Stimulated activated CD8-positive, alpha-beta memory T cell treated with anti-CD3 and anti-CD28 coated beads, Interleukin-15, amount 100 ng/mL, for 24 hours (primary cell): ENCODE measurements at regions not wholly inside any gene's neighbourhood (a gene's known extent, or its start where the extent isn't known, plus 50 kb on each side); places are given as distances from the start of the nearest gene placed in this dataset.
"Not testable (repeated sequence)": the region's sequence is repeated elsewhere in the genome, so short reads cannot be mapped to it uniquely, and the experiment has no call there.

ENCODE experiments used
- DNase-seq: peaks from one replicate; pipeline ENCODE4 v3.0.0-alpha.2; 2020; ENCODE audit warnings: low read depth

- no peak for DNase-seq
Measured at GRCh38 chr3:159045279-159045885, 243.5 kb downstream of the MFSD1 start.

- DNase-seq: no peak
Measured at GRCh38 chr3:159047361-159047760, 245.5 kb downstream of the MFSD1 start.

- DNase-seq: not testable (repeated sequence)
Measured at GRCh38 chr3:159052494-159052893, 250.6 kb downstream of the MFSD1 start.

GRCh38 chr3:159057621-159058020 lies 255.8 kb downstream of the MFSD1 start:
- no peak for DNase-seq

GRCh38 chr3:159058859-159059258 lies 257.0 kb downstream of the MFSD1 start:
- no peak for DNase-seq

- DNase-seq: no peak
Measured at GRCh38 chr3:159059395-159059794, 257.5 kb downstream of the MFSD1 start.

- no peak for DNase-seq
Measured at GRCh38 chr3:159062734-159063410, 261.0 kb downstream of the MFSD1 start.

- no peak for DNase-seq
Measured at GRCh38 chr3:159069091-159069490, 267.2 kb downstream of the MFSD1 start, which contains the start of gene IQCJ. Gene IQCJ (plus strand): TSS chr3:159069319.

GRCh38 chr3:159069866-159070425 lies 268.1 kb downstream of the MFSD1 start:
- no peak for DNase-seq

- DNase-seq: no peak
Measured at GRCh38 chr3:159074756-159075701, 273.2 kb downstream of the MFSD1 start.

GRCh38 chr3:159077860-159078259 lies 276.0 kb downstream of the MFSD1 start:
- DNase-seq: no peak

- DNase-seq: no peak
Measured at GRCh38 chr3:159080256-159080655, 278.4 kb downstream of the MFSD1 start.

GRCh38 chr3:159080821-159081220 lies 279.0 kb downstream of the MFSD1 start:
- no peak for DNase-seq

GRCh38 chr3:159082519-159082918 lies 280.7 kb downstream of the MFSD1 start:
- DNase-seq: no peak

GRCh38 chr3:159091936-159092335 lies 290.1 kb downstream of the MFSD1 start:
- no peak for DNase-seq

GRCh38 chr3:159102001-159102400 lies 300.1 kb downstream of the MFSD1 start:
- DNase-seq: no peak

- no peak for DNase-seq
Measured at GRCh38 chr3:159112724-159113123, 310.9 kb downstream of the MFSD1 start.

GRCh38 chr3:159113221-159113875 lies 311.5 kb downstream of the MFSD1 start:
- no peak for DNase-seq

GRCh38 chr3:159114582-159114981 lies 312.7 kb downstream of the MFSD1 start:
- DNase-seq: no peak

GRCh38 chr3:159123877-159124276 lies 322.0 kb downstream of the MFSD1 start:
- DNase-seq: no peak

GRCh38 chr3:159126261-159127020 lies 324.6 kb downstream of the MFSD1 start:
- no peak for DNase-seq
